ENCODE measurements at regions not wholly inside any gene's neighbourhood (a gene's known extent, or its start where the extent isn't known, plus 50 kb on each side); places are given as distances from the start of the nearest gene placed in this dataset.

DNA sequence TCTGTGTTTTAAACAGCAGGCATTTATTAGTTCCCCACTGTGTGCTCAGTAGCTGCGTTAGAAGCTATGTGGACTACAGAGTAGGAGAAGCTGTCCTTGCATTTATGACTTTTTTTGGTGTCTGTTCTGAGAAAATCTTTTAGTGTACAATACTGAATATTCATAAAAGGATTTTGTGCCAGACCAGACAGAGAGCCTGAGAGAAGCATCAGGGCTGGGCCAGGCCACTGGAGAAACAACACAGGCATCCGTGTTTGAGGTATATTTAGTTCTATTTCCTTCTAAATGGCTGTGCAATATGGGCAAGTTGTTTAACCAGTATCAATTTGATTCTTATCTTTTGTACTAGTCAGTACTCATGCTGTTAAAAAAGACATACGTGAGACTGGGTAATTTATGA lies 182.8 kb downstream of the SH2D4B start:
- TF ChIP-seq, protein P1, sequence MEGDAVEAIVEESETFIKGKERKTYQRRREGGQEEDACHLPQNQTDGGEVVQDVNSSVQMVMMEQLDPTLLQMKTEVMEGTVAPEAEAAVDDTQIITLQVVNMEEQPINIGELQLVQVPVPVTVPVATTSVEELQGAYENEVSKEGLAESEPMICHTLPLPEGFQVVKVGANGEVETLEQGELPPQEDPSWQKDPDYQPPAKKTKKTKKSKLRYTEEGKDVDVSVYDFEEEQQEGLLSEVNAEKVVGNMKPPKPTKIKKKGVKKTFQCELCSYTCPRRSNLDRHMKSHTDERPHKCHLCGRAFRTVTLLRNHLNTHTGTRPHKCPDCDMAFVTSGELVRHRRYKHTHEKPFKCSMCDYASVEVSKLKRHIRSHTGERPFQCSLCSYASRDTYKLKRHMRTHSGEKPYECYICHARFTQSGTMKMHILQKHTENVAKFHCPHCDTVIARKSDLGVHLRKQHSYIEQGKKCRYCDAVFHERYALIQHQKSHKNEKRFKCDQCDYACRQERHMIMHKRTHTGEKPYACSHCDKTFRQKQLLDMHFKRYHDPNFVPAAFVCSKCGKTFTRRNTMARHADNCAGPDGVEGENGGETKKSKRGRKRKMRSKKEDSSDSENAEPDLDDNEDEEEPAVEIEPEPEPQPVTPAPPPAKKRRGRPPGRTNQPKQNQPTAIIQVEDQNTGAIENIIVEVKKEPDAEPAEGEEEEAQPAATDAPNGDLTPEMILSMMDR (IDR thresholded peaks at IDR 0.05) = no peak
- no peak for TF ChIP-seq POLR2A (IDR thresholded peaks at IDR 0.05)
- TF ChIP-seq EP300 (IDR thresholded peaks at IDR 0.05) = no peak
